GM12878 (cell line): ENCODE measurements at regions not wholly inside any gene's neighbourhood (a gene's known extent, or its start where the extent isn't known, plus 50 kb on each side); places are given as distances from the start of the nearest gene placed in this dataset.

Source experiments
- ATAC-seq: fragments of 200-7000 bp; cut with Tn5 transposase; 3 replicates; pipeline ENCODE4 v1.9.1; 2020; ENCODE audit warnings: mild to moderate bottlenecking, moderate library complexity
- BruUV-seq: library from RNA; stranded (reverse); fragments of 400-500 nt; replicated peaks from 2 replicates; lab custom pipeline; 2021; lab: Mats Ljungman, UMichigan
- CTCF ChIA-PET: fragments of 300-600 bp; sonication (Branson Sonifier 250); formaldehyde crosslinking; extraction: SDS; loops from one replicate; lab custom pipeline; 2021; ENCODE audit warnings: inconsistent platforms; lab: Yijun Ruan, JAX
- POLR2A ChIA-PET: fragments of 350-600 bp; formaldehyde crosslinking; extraction: SDS; loops from one replicate; lab custom pipeline; 2021; ENCODE audit warnings: inconsistent platforms; lab: Charles Lee
- RAD21 ChIA-PET: fragments of 300-600 bp; sonication (Branson Sonifier 250); formaldehyde crosslinking; loops from one replicate; lab custom pipeline; 2023; ENCODE audit warnings: antibody characterized with exemption; ENCODE audit not compliant: unreplicated experiment; lab: Charles Lee
- SMC1A ChIA-PET: fragments of 300-600 bp; sonication (Branson Sonifier 250); formaldehyde crosslinking; loops from one replicate; lab custom pipeline; 2023; ENCODE audit not compliant: unreplicated experiment, uncharacterized antibody; lab: Charles Lee
- DNase-seq: peaks from one replicate; pipeline ENCODE4 v3.0.0-alpha.2; 2011; ENCODE audit warnings: low read depth, low spot score
- FAIRE-seq: peaks from 3 replicates; lab custom pipeline; 2011; peaks lifted over from hg19 to GRCh38; lab: Jason Lieb, UNC
- H2AFZ ChIP-seq: 2 replicates; pipeline ENCODE4 v1.6.0; 2011; ENCODE audit warnings: low read depth, low read length, control low read depth; ENCODE audit not compliant: control insufficient read depth
- H3K27ac ChIP-seq: 2 replicates; pipeline ENCODE4 v1.5.1; 2011; ENCODE audit warnings: control low read depth; ENCODE audit not compliant: control insufficient read depth, insufficient read depth
- H3K27me3 ChIP-seq, 2 experiments: replicated peaks in 1 of 2; 2 replicates each; pipeline versions ENCODE4 v1.6.0 to v1.6.1; 2011; ENCODE audit warnings: low read length in 1 of 2; ENCODE audit not compliant: control insufficient read depth in 2 of 2, insufficient read depth in 2 of 2
- H3K36me3 ChIP-seq, 2 experiments: 2 replicates each; pipeline ENCODE4 v1.5.1; 2011; ENCODE audit warnings: low read length in 1 of 2; ENCODE audit not compliant: control insufficient read depth in 2 of 2, insufficient read depth in 2 of 2
- H3K4me1 ChIP-seq: 2 replicates; pipeline ENCODE4 v1.6.1; 2011; ENCODE audit warnings: mild to moderate bottlenecking, low read length, moderate library complexity, mixed read lengths; ENCODE audit not compliant: control insufficient read depth, insufficient read depth
- H3K4me2 ChIP-seq: 2 replicates; pipeline ENCODE4 v1.6.0; 2011; ENCODE audit warnings: control low read depth; ENCODE audit not compliant: control insufficient read depth, insufficient read depth
- H3K4me3 ChIP-seq: fragments of 200-600 bp; sonication (generic); 2 replicates; pipeline ENCODE4 v1.5.1; 2016
- H3K79me2 ChIP-seq: 2 replicates; pipeline ENCODE4 v1.6.0; 2011; ENCODE audit warnings: low read length; ENCODE audit not compliant: control insufficient read depth, insufficient read depth
- H3K9ac ChIP-seq: 2 replicates; pipeline ENCODE4 v1.8.0; 2011; ENCODE audit warnings: low read length, control low read depth, mixed read lengths; ENCODE audit not compliant: control insufficient read depth, insufficient read depth
- H3K9me3 ChIP-seq: replicated peaks from 3 replicates; pipeline ENCODE4 v1.5.1; 2011; ENCODE audit warnings: mild to moderate bottlenecking, low read length; ENCODE audit not compliant: control insufficient read depth, insufficient read depth
- H4K20me1 ChIP-seq: 2 replicates; pipeline ENCODE4 v1.6.0; 2011; ENCODE audit not compliant: control insufficient read depth, insufficient read depth
- CHD2 ChIP-seq: IDR thresholded peaks from 2 replicates; pipeline ENCODE4 v1.6.1; 2011; ENCODE audit warnings: low read depth, low read length, improper control_type of control experiment, borderline replicate concordance
- EP300 ChIP-seq, 2 experiments: fragments of 150-350 bp in 1 of 2; IDR thresholded peaks; 2 replicates each; pipeline ENCODE4 v1.6.1; 2011 to 2012; ENCODE audit warnings: low read depth in 2 of 2, low read length in 2 of 2, borderline replicate concordance in 1 of 2, improper control_type of control experiment in 1 of 2, inconsistent platforms in 1 of 2; ENCODE audit not compliant: control insufficient read depth in 1 of 2
- FOS ChIP-seq: IDR thresholded peaks from 3 replicates; pipeline ENCODE4 v1.6.1; 2011; ENCODE audit warnings: borderline replicate concordance; ENCODE audit not compliant: insufficient read length; ENCODE audit errors: extremely low read depth
- HCFC1 ChIP-seq: fragments of 150-350 bp; IDR thresholded peaks from 2 replicates; pipeline ENCODE4 v1.6.1; 2014; ENCODE audit warnings: low read length
- KDM1A ChIP-seq: fragments of 200-600 bp; sonication (generic); IDR thresholded peaks from 2 replicates; pipeline ENCODE4 v1.6.1; 2016; ENCODE audit warnings: borderline replicate concordance
- KLF5 ChIP-seq: fragments of 450-650 bp; IDR thresholded peaks from 2 replicates; pipeline ENCODE4 v1.6.1; 2014; ENCODE audit warnings: mild to moderate bottlenecking; ENCODE audit not compliant: partially characterized antibody
- PML ChIP-seq: IDR thresholded peaks from 2 replicates; pipeline ENCODE4 v1.6.1; 2012; ENCODE audit warnings: low read length, inconsistent platforms
- RAD51 ChIP-seq: fragments of 450-650 bp; IDR thresholded peaks from 2 replicates; pipeline ENCODE4 v1.6.1; 2016; ENCODE audit warnings: moderate library complexity, mild to moderate bottlenecking, inconsistent platforms
- RUNX3 ChIP-seq: IDR thresholded peaks from 2 replicates; pipeline ENCODE4 v1.6.1; 2012; ENCODE audit warnings: low read length, inconsistent platforms
- SMC3 ChIP-seq: IDR thresholded peaks from 2 replicates; pipeline ENCODE4 v1.6.1; 2011; ENCODE audit warnings: low read length, improper control_type of control experiment, borderline replicate concordance
- SREBF2 ChIP-seq: IDR thresholded peaks from 2 replicates; pipeline ENCODE4 v1.6.1; 2012; ENCODE audit warnings: mild to moderate bottlenecking, low read length
- ZBTB40 ChIP-seq: fragments of 450-650 bp; IDR thresholded peaks from 2 replicates; pipeline ENCODE4 v1.6.1; 2016; ENCODE audit warnings: mild to moderate bottlenecking, moderate library complexity, borderline replicate concordance
- WGBS: methylation state at CpG from one replicate; pipeline ENCODE4 v1.1.6; 2016; ENCODE audit warnings: low lambda C conversion rate; ENCODE audit not compliant: insufficient replicate concordance, insufficient coverage; ENCODE audit errors: missing lambda C conversion rate; 5-methylcytosine and 5-hydroxymethylcytosine counted together
- in situ Hi-C: fragments of 300-500 bp; cut with MboI; formaldehyde crosslinking; loops from 9 replicates; pipeline ENCODE4 v1.14.3; 2018; ENCODE audit warnings: mixed read lengths
- intact Hi-C: fragments of 100-400 bp; cut with micrococcal nuclease; formaldehyde crosslinking; loops from one replicate; pipeline ENCODE4 v1.14.2; 2022; ENCODE audit not compliant: unreplicated experiment

- intact Hi-C loops (no loop called here), in situ Hi-C loops (no loop called here)
- Histone ChIP-seq H2AFZ (no peak overlapping the region), H3K27ac (no peak overlapping the region), H3K9ac (no peak overlapping the region), H3K27me3 (no peaks in the 10 kb centered on the region), H4K20me1 (no peaks in the 10 kb centered on the region), H3K79me2 (no peaks in the 10 kb centered on the region), H3K4me2 (no peak overlapping the region), H3K36me3 (no peaks in the 10 kb centered on the region), H3K4me1 (no peaks in the 10 kb centered on the region), H3K4me3 (no peak overlapping the region), H3K9me3 (no peaks in the 10 kb centered on the region)
- TF ChIP-seq RUNX3 (no peak), RAD51 (no peak), FOS (no peak), CHD2 (no peak), SMC3 (no peak), KLF5 (no peak), HCFC1 (no peak), KDM1A (no peak), ZBTB40 (no peak), EP300 (IDR thresholded peaks at IDR 0.05; ENCODE audit: borderline replicate concordance in 1 of 2, control insufficient read depth in 1 of 2, low read depth in 2 of 2, low read length in 2 of 2) (no peak), SREBF2 (no peak), PML (no peak)
- SMC1A ChIA-PET, result no interaction called here
- DNase-seq, result no peak
- CTCF ChIA-PET, result no interaction called here
- ATAC-seq, result no peak
- no TSS peak for BruUV-seq
- RAD21 ChIA-PET, result no interaction called here
- 4% methylated on average over 2 of the region's 2 CpGs for WGBS
- no peak for FAIRE-seq
- POLR2A ChIA-PET, result no interaction called here
Observed at GRCh38 chr3:176633511-176633910, 563.8 kb downstream of the TBL1XR1 start.
